ENCODE measurements at regions not wholly inside any gene's neighbourhood (a gene's known extent, or its start where the extent isn't known, plus 50 kb on each side); places are given as distances from the start of the nearest gene placed in this dataset.
A peak's percentile ranks its signal among the peaks of the same experiment; 100 is the strongest.

GRCh38 chr9:107681988-107682387 is 192.4 kb upstream of the KLF4 start:
- H2BK120ac ChIP-seq (ENCODE audit: low read depth, low read length, poor library complexity, severe bottlenecking): no peak overlapping the region
- no peaks in the 10 kb centered on the region for H3K23me2 ChIP-seq (ENCODE audit: insufficient read length, low read depth, low read length, poor library complexity, severe bottlenecking)
- no peak overlapping the region for H4K91ac ChIP-seq (ENCODE audit: insufficient read length, low read depth, low read length)
- H3K4me1 Mint-ChIP-seq: peaks cover 16 to 18% of the 10 kb centered on the region in 2 experiments
- H2BK20ac ChIP-seq (ENCODE audit: low read depth, low read length, poor library complexity, severe bottlenecking): no peak overlapping the region
- peak; percentile 41 for DNase-seq
- H3K9me3 Mint-ChIP-seq: no peaks in the 10 kb centered on the region
- H3K4ac ChIP-seq (ENCODE audit: low read depth, low read length): no peak overlapping the region
- H3K27me3 Mint-ChIP-seq (ENCODE audit: low read depth): no peaks in the 10 kb centered on the region; the same call in none of the 2 replicates
- H3K14ac ChIP-seq (ENCODE audit: insufficient read depth, low read length): no peak overlapping the region
- no peaks in the 10 kb centered on the region for H3K79me1 ChIP-seq (ENCODE audit: insufficient read depth, low read depth, low read length, poor library complexity, severe bottlenecking)
- no peak overlapping the region for H3K4me2 ChIP-seq (ENCODE audit: insufficient read depth, insufficient read length, low read length)
- no peaks in the 10 kb centered on the region for H3K9me3 ChIP-seq (ENCODE audit: control insufficient read depth, low read depth, low read length)
- no peak overlapping the region for H2BK15ac ChIP-seq (ENCODE audit: low read depth, low read length)
- H3K4me3 Mint-ChIP-seq: no peak overlapping the region
- TF ChIP-seq CTCF (conservative IDR thresholded peaks at IDR 0.05): no peak
- no peak overlapping the region for H2AK5ac ChIP-seq (ENCODE audit: insufficient read length, low read length)
- no peak overlapping the region for H3T11ph ChIP-seq (ENCODE audit: low read length)
- H3K27ac ChIP-seq (ENCODE audit: insufficient read length, low read depth, low read length): no peak overlapping the region
- no peaks in the 10 kb centered on the region for H3K27me3 ChIP-seq (ENCODE audit: insufficient read depth, low read length)
- H3K79me2 ChIP-seq (ENCODE audit: insufficient read depth, low read length): no peaks in the 10 kb centered on the region
- no peaks in the 10 kb centered on the region; the same call in 1 of the 2 replicates for H3K4me1 ChIP-seq (ENCODE audit: insufficient read depth, low read length)
- H3K56ac ChIP-seq (ENCODE audit: insufficient read length, low read depth, low read length): no peak overlapping the region
- no peak overlapping the region for H3K18ac ChIP-seq (ENCODE audit: insufficient read length, low read depth, low read length)
- no CpG with 5 or more reads among the region's 4 CpGs for WGBS (ENCODE audit: extremely low coverage, insufficient read length, low lambda C conversion rate)
- H2BK12ac ChIP-seq (ENCODE audit: insufficient read length, low read depth, low read length): no peak overlapping the region
- H4K8ac ChIP-seq (replicated peaks; ENCODE audit: insufficient read length, low read depth, low read length): no peak overlapping the region
- H4K20me1 ChIP-seq (ENCODE audit: control insufficient read depth, insufficient read depth, insufficient read length): no peaks in the 10 kb centered on the region
- H3K27ac Mint-ChIP-seq: peak overlapping the region in 1 of 3 experiments; percentile 21; a peak in 2 of 7 replicates
- H3K9ac ChIP-seq (ENCODE audit: extremely low read depth, insufficient read length, low read length): no peak overlapping the region
- H2AFZ ChIP-seq (ENCODE audit: low read length): no peak overlapping the region
- no peak overlapping the region for H4K5ac ChIP-seq (ENCODE audit: insufficient read length, low read depth, low read length)
- no peaks in the 10 kb centered on the region for H3K36me3 Mint-ChIP-seq (ENCODE audit: insufficient read depth in 1 of 3, low read depth in 3 of 3)
- H2BK5ac ChIP-seq (ENCODE audit: insufficient read length, low read length): no peak overlapping the region
- no peak overlapping the region for H3K23ac ChIP-seq (ENCODE audit: insufficient read length, low read depth, low read length)
